Stimulated activated CD4-positive, alpha-beta T cell treated with anti-CD3 and anti-CD28 coated beads, TNF-alpha, amount 100 ng/mL, for 48 hours (primary cell): ENCODE measurements at regions not wholly inside any gene's neighbourhood (a gene's known extent, or its start where the extent isn't known, plus 50 kb on each side); places are given as distances from the start of the nearest gene placed in this dataset.

Experiments used
- DNase-seq, 3 donors: peaks; one replicate each; pipeline ENCODE4 v3.0.0-alpha.2; 2020; ENCODE audit warnings: low read depth in 3 of 3

- DNase-seq: no peak
Measured at GRCh38 chr4:58553679-58554078, 1443.5 kb upstream of the IGFBP7 start.

- no peak for DNase-seq
Measured at GRCh38 chr4:58553031-58553430, 1442.8 kb upstream of the IGFBP7 start.

- DNase-seq: no peak
Measured at GRCh38 chr4:58551676-58552075, 1441.5 kb upstream of the IGFBP7 start.

- DNase-seq: no peak
Measured at GRCh38 chr4:58543465-58543864, 1433.3 kb upstream of the IGFBP7 start.

DNA sequence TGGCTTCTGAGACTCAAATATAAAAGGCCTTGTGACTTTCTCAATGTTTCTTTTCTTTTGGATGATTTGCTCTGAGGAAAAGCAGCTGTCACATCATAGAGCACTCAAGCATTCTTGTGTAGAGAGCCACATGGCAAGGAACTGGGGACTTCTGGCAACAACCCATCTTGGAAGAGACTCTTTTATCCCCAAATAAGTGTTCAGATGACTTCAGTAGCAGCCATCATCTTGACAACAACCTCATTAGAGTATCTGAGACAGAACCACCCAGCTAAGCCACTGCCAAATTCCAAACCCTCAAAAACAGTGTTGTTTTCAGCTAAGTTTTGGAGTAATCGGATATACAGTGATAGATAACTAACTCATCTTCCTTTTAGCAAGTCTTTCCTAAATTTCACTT lies 1431.7 kb upstream of the IGFBP7 start:
- DNase-seq: no peak

GRCh38 chr4:58522765-58523382 lies 1412.7 kb upstream of the IGFBP7 start:
- no peak for DNase-seq

DNA sequence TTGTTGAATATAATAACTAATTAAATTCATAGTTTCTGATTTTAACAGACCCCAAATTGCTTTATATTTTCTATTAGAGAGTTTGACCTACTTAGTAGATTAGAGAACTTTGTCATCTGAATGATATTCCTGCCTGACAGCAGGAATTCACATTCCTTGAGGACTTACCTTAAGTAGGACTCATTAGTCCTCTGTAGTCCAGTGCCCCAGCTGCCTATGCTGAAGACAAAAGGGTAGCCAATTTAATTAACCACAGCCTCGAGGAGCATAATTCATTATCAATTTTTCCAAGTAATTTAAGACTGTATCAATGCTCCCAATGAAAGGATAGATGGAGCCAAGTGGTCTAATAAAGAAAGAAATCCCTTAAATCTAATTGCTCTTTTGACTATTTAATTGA lies 1405.0 kb upstream of the IGFBP7 start:
- no peak for DNase-seq

GRCh38 chr4:58514299-58514698 lies 1404.1 kb upstream of the IGFBP7 start:
- no peak for DNase-seq

DNA sequence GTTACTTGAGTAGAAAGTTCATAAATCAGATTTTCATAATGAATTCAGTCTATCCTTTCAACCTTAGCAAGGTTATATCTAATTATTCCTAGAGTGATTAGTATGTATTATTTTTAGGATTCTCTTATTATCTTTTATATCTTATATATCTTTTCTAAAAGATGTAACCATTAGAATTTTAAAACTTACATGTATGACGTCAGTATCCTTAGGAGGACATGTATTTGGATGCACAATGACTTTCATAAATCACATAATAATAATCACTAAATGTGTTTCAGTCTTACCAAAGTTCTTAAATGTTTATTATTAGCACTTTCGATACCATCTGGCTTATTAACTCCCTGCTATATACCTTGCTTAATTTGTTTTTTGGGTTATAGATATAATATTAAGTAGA lies 1400.5 kb upstream of the IGFBP7 start:
- DNase-seq: no peak

- no peak for DNase-seq
Measured at GRCh38 chr4:58507079-58507478, 1396.9 kb upstream of the IGFBP7 start.

- DNase-seq: no peak
Measured at GRCh38 chr4:58502839-58503238, 1392.7 kb upstream of the IGFBP7 start.

DNA sequence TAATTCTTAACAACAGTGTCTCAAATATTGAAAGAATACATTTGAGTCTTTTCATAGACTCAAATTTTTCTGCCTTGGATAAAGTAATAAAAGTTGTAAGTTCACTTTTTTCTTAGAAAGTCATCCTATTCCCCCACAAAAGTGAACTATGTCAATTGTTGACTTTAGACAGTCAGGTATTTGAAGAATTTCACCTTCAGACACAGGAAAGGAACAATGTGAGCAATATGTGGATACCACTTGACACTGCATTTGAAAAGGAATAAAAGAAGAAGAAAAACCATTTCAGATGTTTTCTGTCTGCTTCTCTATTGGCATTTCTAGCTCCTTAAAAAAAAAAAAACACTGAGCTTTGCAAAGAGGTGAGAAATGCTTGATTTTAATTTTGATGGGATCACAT lies 1389.0 kb upstream of the IGFBP7 start:
- no peak for DNase-seq

DNA sequence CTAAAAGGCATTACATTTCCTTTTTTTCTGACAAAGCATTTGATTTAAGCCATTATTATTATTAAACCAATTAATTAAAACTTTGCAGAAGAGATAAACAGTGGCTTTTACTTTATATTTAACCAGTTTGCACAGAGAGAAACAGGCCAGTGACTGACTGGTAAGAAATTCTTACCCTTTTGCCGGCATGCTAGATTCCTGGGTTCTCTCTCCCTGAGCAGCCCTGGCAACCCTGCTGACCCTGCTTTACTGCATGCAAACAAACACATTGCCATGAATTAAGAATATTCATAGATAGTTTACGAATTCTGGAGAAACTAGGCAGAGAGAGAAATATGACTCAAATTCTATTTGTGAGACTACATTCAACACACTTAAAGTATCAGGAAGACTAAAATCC lies 1381.4 kb upstream of the IGFBP7 start:
- no peak for DNase-seq

GRCh38 chr4:58477950-58478349 lies 1367.8 kb upstream of the IGFBP7 start:
- DNase-seq: no peak

GRCh38 chr4:58477513-58477912 lies 1367.3 kb upstream of the IGFBP7 start:
- no peak for DNase-seq

DNA sequence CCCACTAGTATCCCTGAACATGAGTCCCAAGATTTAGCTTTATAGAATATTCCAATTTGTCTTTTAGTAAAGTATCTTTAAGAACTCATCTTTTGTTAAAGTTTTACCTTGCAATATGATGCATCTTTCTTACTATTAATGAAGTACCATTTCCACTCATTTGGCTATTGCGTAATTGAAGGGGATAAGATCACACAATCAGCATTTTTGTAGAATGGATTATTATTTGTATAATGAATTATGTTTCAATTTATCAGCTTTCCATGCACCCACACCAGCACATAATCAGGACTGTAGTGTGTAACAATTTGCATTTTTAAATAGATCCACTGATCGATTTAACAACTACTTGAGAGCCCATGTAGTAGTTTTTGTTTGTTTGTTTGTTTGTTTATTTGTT lies 1364.9 kb upstream of the IGFBP7 start:
- no peak for DNase-seq

GRCh38 chr4:58465031-58465430 lies 1354.8 kb upstream of the IGFBP7 start:
- DNase-seq: no peak

GRCh38 chr4:58456727-58457384 lies 1346.7 kb upstream of the IGFBP7 start:
- DNase-seq: no peak

- DNase-seq: no peak
Measured at GRCh38 chr4:58453956-58454355, 1343.8 kb upstream of the IGFBP7 start.

GRCh38 chr4:58451707-58452106 lies 1341.5 kb upstream of the IGFBP7 start:
- DNase-seq: no peak

DNA sequence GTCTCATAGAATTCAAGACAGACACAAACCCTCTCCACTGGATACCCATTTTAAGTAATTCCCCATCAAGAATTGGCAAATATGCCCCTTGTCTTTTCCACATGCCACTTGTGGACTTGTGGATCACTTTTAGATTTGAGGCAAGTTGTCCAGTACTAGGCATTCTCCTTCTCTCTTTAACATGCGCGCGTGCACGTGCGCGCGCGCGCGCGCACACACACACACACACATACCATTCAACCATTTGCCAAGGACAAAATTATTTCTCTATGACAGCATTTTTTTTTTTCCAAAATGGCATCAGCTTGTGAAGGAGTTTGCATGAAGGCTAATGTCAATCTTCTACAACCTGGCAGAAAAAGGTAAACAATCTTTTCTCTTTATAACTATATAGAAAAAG lies 1325.7 kb upstream of the IGFBP7 start:
- no peak for DNase-seq

- no peak for DNase-seq
Measured at GRCh38 chr4:58413849-58414248, 1303.7 kb upstream of the IGFBP7 start.

- no peak for DNase-seq
Measured at GRCh38 chr4:58411904-58412303, 1301.7 kb upstream of the IGFBP7 start.

DNA sequence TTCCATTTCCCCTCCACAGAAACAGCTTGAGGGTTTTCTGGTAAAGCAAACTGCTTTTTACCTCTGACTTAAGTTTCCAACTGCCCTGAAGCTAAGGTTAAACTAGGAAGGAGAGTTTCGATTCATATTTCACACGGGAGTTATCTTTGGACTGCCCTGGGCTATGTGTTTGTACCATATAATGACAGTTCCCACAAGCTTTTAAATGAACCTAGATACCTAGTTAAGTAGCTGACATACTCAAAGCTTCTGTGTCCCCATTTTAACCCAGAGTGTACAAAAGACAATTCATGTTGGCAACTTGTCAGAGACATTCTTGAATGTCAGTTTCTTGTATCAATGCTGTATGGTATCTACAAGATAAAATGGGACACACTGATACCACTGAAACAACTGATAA lies 1296.6 kb upstream of the IGFBP7 start:
- DNase-seq: no peak
